Hematopoietic multipotent progenitor cell treated with erythropoietin and hydrocortisone succinate and interleukin-3 and kit ligand, for 8 days (in vitro differentiated cells): ENCODE measurements at regions not wholly inside any gene's neighbourhood (a gene's known extent, or its start where the extent isn't known, plus 50 kb on each side); places are given as distances from the start of the nearest gene placed in this dataset.

Experiments
- DNase-seq: peaks from one replicate; pipeline ENCODE4 v3.0.0-alpha.2; 2015

- no peak for DNase-seq
These were observed 56.2 kb upstream of the RAB27B start for GRCh38 chr18:54772056-54772455.

- no peak for DNase-seq
These were observed 53.9 kb upstream of the RAB27B start for GRCh38 chr18:54774423-54774822.

GRCh38 chr18:54774981-54775665 lies 53.2 kb upstream of the RAB27B start:
- DNase-seq, result no peak

GRCh38 chr18:54775686-54776085 lies 52.6 kb upstream of the RAB27B start:
- no peak for DNase-seq

- no peak for DNase-seq
These were observed 51.8 kb upstream of the RAB27B start for GRCh38 chr18:54776282-54776977.

- DNase-seq, result no peak
These were observed 51.0 kb upstream of the RAB27B start for GRCh38 chr18:54777118-54777791.

GRCh38 chr18:54777989-54778388 lies 50.3 kb upstream of the RAB27B start:
- DNase-seq, result no peak
